ENCODE measurements at regions not wholly inside any gene's neighbourhood (a gene's known extent, or its start where the extent isn't known, plus 50 kb on each side); places are given as distances from the start of the nearest gene placed in this dataset.
A peak's percentile ranks its signal among the peaks of the same experiment; 100 is the strongest.

- TF ChIP-seq GATA3 (IDR thresholded peaks at IDR 0.05; ENCODE audit: borderline replicate concordance) (peak; percentile 92), NFE2L2 (conservative IDR thresholded peaks at IDR 0.05; ENCODE audit: low read length) (no peak), SMC3 (IDR thresholded peaks at IDR 0.05) (0 out of 3 replicates have a peak, but pooled peaks have one; percentile 14), SREBF2 (IDR thresholded peaks at IDR 0.05) (no peak), HOXB5 (CRISPR knock-in tag; IDR thresholded peaks at IDR 0.05) (0 out of 2 replicates have a peak, but pooled peaks have one; percentile 15)
These were observed 143.1 kb upstream of the MYL2 start (continued) for GRCh38 chr12:111063295-111064026.

GRCh38 chr12:111057701-111058425, 137.5 kb upstream of the MYL2 start:
- CTCF ChIA-PET: interaction anchor here (1.1 kb wide), 1 partner anchor 116 kb away, joined by 3 read pairs; no protein-coding TSS in a partner anchor
- no peak for DNase-seq (ENCODE audit: low read depth in 1 of 2, low spot score in 1 of 2)

More at GRCh38 chr12:111057701-111058425, 137.5 kb upstream of the MYL2 start:
- Histone ChIP-seq H3K4me1 (peaks cover 7% of the 10 kb centered on the region), H3K4me3 (no peak overlapping the region), H3K9me3 (no peaks in the 10 kb centered on the region), H3K27ac (no peak overlapping the region), H3K4me2 (no peak overlapping the region)
- TF ChIP-seq HEYL (CRISPR knock-in tag; IDR thresholded peaks at IDR 0.05) (no peak), USF2 (IDR thresholded peaks at IDR 0.05) (no peak), SREBF2 (IDR thresholded peaks at IDR 0.05) (no peak), NR3C1 (IDR thresholded peaks at IDR 0.05) (no peak), RFX5 (IDR thresholded peaks at IDR 0.05) (no peak), JUN (IDR thresholded peaks at IDR 0.05) (no peak), NFE2L2 (conservative IDR thresholded peaks at IDR 0.05; ENCODE audit: low read length) (no peak), CBX2 (IDR thresholded peaks at IDR 0.05; ENCODE audit: borderline replicate concordance, low read depth) (no peak), ZFP36 (IDR thresholded peaks at IDR 0.05; ENCODE audit: borderline replicate concordance, partially characterized antibody) (no peak), KDM1A (IDR thresholded peaks at IDR 0.05; ENCODE audit: low read depth) (no peak), CTCF (IDR thresholded peaks at IDR 0.05) (no peak), HOXB13 (CRISPR knock-in tag; IDR thresholded peaks at IDR 0.05; ENCODE audit: low read depth) (no peak)
- TF ChIP-seq, protein P1, sequence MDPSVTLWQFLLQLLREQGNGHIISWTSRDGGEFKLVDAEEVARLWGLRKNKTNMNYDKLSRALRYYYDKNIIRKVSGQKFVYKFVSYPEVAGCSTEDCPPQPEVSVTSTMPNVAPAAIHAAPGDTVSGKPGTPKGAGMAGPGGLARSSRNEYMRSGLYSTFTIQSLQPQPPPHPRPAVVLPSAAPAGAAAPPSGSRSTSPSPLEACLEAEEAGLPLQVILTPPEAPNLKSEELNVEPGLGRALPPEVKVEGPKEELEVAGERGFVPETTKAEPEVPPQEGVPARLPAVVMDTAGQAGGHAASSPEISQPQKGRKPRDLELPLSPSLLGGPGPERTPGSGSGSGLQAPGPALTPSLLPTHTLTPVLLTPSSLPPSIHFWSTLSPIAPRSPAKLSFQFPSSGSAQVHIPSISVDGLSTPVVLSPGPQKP (IDR thresholded peaks at IDR 0.05; ENCODE audit: low read depth, low read length): no peak
- ATAC-seq (no peak), FAIRE-seq (peak; percentile 7)
- 89% methylated on average over 7 of the region's 7 CpGs for WGBS (ENCODE audit: missing lambda C conversion rate)
- POLR2A ChIA-PET: no interaction called here

All from A549 (cell line).